HepG2 (cell line): ENCODE measurements at regions not wholly inside any gene's neighbourhood (a gene's known extent, or its start where the extent isn't known, plus 50 kb on each side); places are given as distances from the start of the nearest gene placed in this dataset.

Experiments used
- ATAC-seq: fragments of 200-7000 bp; cut with Tn5 transposase; 3 replicates; pipeline ENCODE4 v1.9.1; 2020; ENCODE audit warnings: mild to moderate bottlenecking, moderate library complexity
- BruUV-seq: library from RNA; stranded (reverse); fragments of 400-500 nt; replicated peaks from 2 replicates; lab custom pipeline; 2021; lab: Mats Ljungman, UMichigan
- CTCF ChIA-PET: fragments of 300-600 bp; formaldehyde crosslinking; extraction: SDS; loops from one replicate; lab custom pipeline; 2021; ENCODE audit warnings: low total read pairs, inconsistent platforms, low intra/inter-chr PET ratio; lab: Yijun Ruan, JAX
- POLR2A ChIA-PET: fragments of 350-600 bp; sonication (Branson Sonifier 250); formaldehyde crosslinking; loops from one replicate; lab custom pipeline; 2020; ENCODE audit warnings: antibody characterized with exemption, inconsistent platforms; lab: Yijun Ruan, JAX
- DNase-seq: peaks from one replicate; pipeline ENCODE4 v3.0.0-alpha.2; 2015; ENCODE audit warnings: low spot score
- FAIRE-seq: peaks from 3 replicates; lab custom pipeline; 2011; peaks lifted over from hg19 to GRCh38; lab: Jason Lieb, UNC
- H2AFZ ChIP-seq: one replicate; pipeline ENCODE4 v1.6.1; 2011; ENCODE audit warnings: low read length, inconsistent platforms
- H3K27ac ChIP-seq: fragments of 300-600 bp; 3 replicates; pipeline ENCODE4 v1.8.0; 2011; ENCODE audit warnings: mixed run types, mild to moderate bottlenecking, mixed read lengths, low read length, inconsistent platforms; ENCODE audit not compliant: insufficient read depth; ENCODE audit errors: extremely low read length
- H3K27me3 ChIP-seq, 2 experiments: fragments of 200-600 bp in 1 of 2; 2 replicates in 1 of 2; 3 replicates in 1 of 2; pipeline versions ENCODE4 v1.6.0 to v1.8.0; 2011; ENCODE audit warnings: low read length in 2 of 2, mild to moderate bottlenecking in 2 of 2, moderate library complexity in 2 of 2, inconsistent platforms in 1 of 2; ENCODE audit not compliant: insufficient read depth in 2 of 2, control insufficient read depth in 1 of 2
- H3K36me3 ChIP-seq, 2 experiments: fragments of 200-600 bp in 1 of 2; replicated peaks in 1 of 2; 2 replicates in 1 of 2; 3 replicates in 1 of 2; pipeline versions ENCODE4 v1.5.1 to v1.8.0; 2011; ENCODE audit warnings: low read length in 2 of 2, inconsistent platforms in 1 of 2; ENCODE audit not compliant: insufficient read depth in 2 of 2, control insufficient read depth in 1 of 2
- H3K4me1 ChIP-seq: 2 replicates; pipeline ENCODE4 v1.5.1; 2012; ENCODE audit warnings: low read length, inconsistent platforms; ENCODE audit not compliant: insufficient read depth
- H3K4me2 ChIP-seq: 2 replicates; pipeline ENCODE4 v1.6.0; 2011; ENCODE audit warnings: low read depth, low read length, inconsistent platforms
- H3K4me3 ChIP-seq, 3 experiments: fragments of 200-600 bp in 1 of 3; sonication (generic), shearing (Covaris generic) in 1 of 3; replicated peaks in 1 of 3; 2 replicates each; pipeline ENCODE4 v1.5.1; 2011 to 2016; ENCODE audit warnings: low read length in 3 of 3, inconsistent platforms in 2 of 3, low read depth in 2 of 3, mild to moderate bottlenecking in 2 of 3, control low read depth in 1 of 3, mixed read lengths in 1 of 3; ENCODE audit not compliant: insufficient read depth in 1 of 3
- H3K79me2 ChIP-seq: one replicate; pipeline ENCODE4 v1.6.1; 2011; ENCODE audit warnings: low read length, inconsistent platforms; ENCODE audit not compliant: insufficient read depth
- H3K9ac ChIP-seq: 2 replicates; pipeline ENCODE4 v1.6.0; 2011; ENCODE audit warnings: mild to moderate bottlenecking, low read depth, low read length, inconsistent platforms; ENCODE audit not compliant: insufficient read depth
- H3K9me3 ChIP-seq: 2 replicates; pipeline ENCODE4 v1.5.1; 2012; ENCODE audit warnings: mild to moderate bottlenecking, low read length
- H4K20me1 ChIP-seq: 2 replicates; pipeline ENCODE4 v1.6.0; 2011; ENCODE audit warnings: inconsistent platforms, mild to moderate bottlenecking, low read length, moderate library complexity; ENCODE audit not compliant: insufficient read depth
- CTCF ChIP-seq: sonication (generic); formaldehyde crosslinking; IDR thresholded peaks from 2 replicates; pipeline ENCODE4 v1.5.0; 2020; ENCODE audit warnings: mild to moderate bottlenecking, missing genetic modification reagents, moderate library complexity
- JARID2 ChIP-seq: sonication (generic); formaldehyde crosslinking; IDR thresholded peaks from 2 replicates; pipeline ENCODE4 v1.8.1; 2023; ENCODE audit warnings: missing genetic modification reagents, inconsistent platforms; ENCODE audit not compliant: insufficient replicate concordance
- MAFK ChIP-seq, 2 experiments: IDR thresholded peaks in 1 of 2; conservative IDR thresholded peaks in 1 of 2; 2 replicates each; pipeline ENCODE4 v1.6.1; 2011; ENCODE audit warnings: improper control_type of control experiment in 2 of 2, low read length in 2 of 2
- SOX13 ChIP-seq, 3 experiments: fragments of 450-650 bp in 1 of 3; sonication (generic) in 1 of 3; formaldehyde crosslinking in 1 of 3; IDR thresholded peaks in 2 of 3; conservative IDR thresholded peaks in 1 of 3; 2 replicates each; pipeline versions ENCODE4 v1.5.0 to v1.6.1; 2016 to 2020; ENCODE audit warnings: antibody characterized with exemption in 1 of 3, mild to moderate bottlenecking in 1 of 3, missing compliant biosample characterization in 1 of 3, missing genetic modification reagents in 1 of 3, moderate library complexity in 1 of 3
- WGBS: methylation state at CpG from one replicate; pipeline ENCODE4 v1.1.6; 2017; ENCODE audit warnings: low lambda C conversion rate; 5-methylcytosine and 5-hydroxymethylcytosine counted together
- in situ Hi-C: cut with HindIII; loops from 2 replicates; pipeline ENCODE4 v1.10.0; 2017; ENCODE audit warnings: low pct_unique_long_range_greater_than_20kb; ENCODE audit not compliant: extremely low pct_ligation_motif_present
- intact Hi-C: fragments of 100-400 bp; cut with micrococcal nuclease; formaldehyde crosslinking; loops from one replicate; pipeline ENCODE4 v1.10.0; 2022; ENCODE audit not compliant: unreplicated experiment

DNA sequence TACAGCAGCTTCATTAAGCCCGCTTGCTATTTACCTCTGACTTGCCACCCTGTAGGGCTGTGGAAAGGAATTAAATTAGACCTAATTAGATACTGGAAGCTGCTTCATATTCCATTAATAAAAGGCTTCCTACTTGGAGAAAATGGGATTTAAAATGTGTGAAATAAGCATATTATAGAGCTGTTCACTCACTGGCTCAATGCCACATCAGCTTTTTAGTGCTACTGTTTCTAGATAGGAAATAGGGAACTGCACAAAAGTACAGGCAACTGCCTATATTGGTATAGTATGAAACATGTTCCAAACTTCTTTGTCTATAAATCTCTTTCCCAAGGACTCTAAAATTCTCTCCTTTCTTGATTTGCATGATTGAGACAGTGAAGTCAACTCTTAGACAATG lies 407.9 kb upstream of the AADAT start:
- Histone ChIP-seq H3K79me2 (no peaks in the 10 kb centered on the region), H3K27me3 (no peaks in the 10 kb centered on the region; a peak in 1 of 5 replicates), H2AFZ (peak overlapping the region; percentile 81), H3K4me1 (no peaks in the 10 kb centered on the region), H3K9ac (no peak overlapping the region), H3K9me3 (no peaks in the 10 kb centered on the region), H3K27ac (no peak overlapping the region), H3K4me3 (no peak overlapping the region; a peak in 2 of 6 replicates), H3K4me2 (peak overlapping the region; percentile 71), H3K36me3 (no peaks in the 10 kb centered on the region), H4K20me1 (no peaks in the 10 kb centered on the region)
- ATAC-seq (no peak), DNase-seq (no peak), FAIRE-seq (no peak)
- in situ Hi-C loops (no loop called here), intact Hi-C loops (no loop called here)
- no TSS peak for BruUV-seq
- ChIA-PET CTCF (no interaction called here), POLR2A (no interaction called here)
- TF ChIP-seq JARID2 (CRISPR knock-in tag) (no peak), MAFK (conservative IDR thresholded peaks at IDR 0.05 in 1 of 2, IDR thresholded peaks at IDR 0.05 in 1 of 2; ENCODE audit: low read length in 2 of 2) (peak in 1 of 2 experiments; percentile 18; a peak in 2 of 4 replicates)
- WGBS: 0% methylated on average over 1 of the region's 1 CpG

DNA sequence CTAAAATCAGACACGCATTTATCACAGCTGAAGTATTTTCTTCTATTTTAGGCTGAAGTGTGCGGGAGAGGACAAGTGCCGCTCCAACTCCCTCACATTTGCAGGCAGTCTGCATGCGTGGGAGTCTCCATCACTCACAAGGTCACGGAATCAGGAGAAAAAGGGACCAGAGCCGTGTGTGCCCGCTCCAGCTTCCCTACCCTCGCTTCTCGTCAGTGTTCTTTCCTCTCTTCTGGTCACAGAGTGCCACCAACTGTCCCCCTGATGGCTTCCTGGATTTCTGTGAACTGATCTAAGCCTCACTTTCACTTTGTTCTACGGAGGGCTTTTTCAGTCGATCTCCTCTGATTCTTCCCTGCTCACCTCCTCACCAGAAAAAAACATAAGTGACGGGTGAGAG lies 407.4 kb upstream of the AADAT start:
- no peak overlapping the region for H3K9ac ChIP-seq
- peaks cover 3% of the 10 kb centered on the region; the same call in 1 of the 2 replicates for H3K9me3 ChIP-seq
- POLR2A ChIA-PET: no interaction called here
- FAIRE-seq (no peak), DNase-seq (no peak), ATAC-seq (peak; percentile 83)
- no peaks in the 10 kb centered on the region for H4K20me1 ChIP-seq
- no TSS peak for BruUV-seq
- peak overlapping the region; percentile 71 for H3K4me2 ChIP-seq
- CTCF ChIA-PET: no interaction called here
- peak overlapping the region in 2 of 3 experiments; percentile 26 to 40; a peak in 5 of 6 replicates for H3K4me3 ChIP-seq
- H3K36me3 ChIP-seq: no peaks in the 10 kb centered on the region
- H2AFZ ChIP-seq: peak overlapping the region; percentile 42
- no peaks in the 10 kb centered on the region for H3K4me1 ChIP-seq
- WGBS: 8% methylated on average over 12 of the region's 12 CpGs
- intact Hi-C loops: no loop called here
- in situ Hi-C loops: no loop called here
- no peaks in the 10 kb centered on the region for H3K79me2 ChIP-seq
- no peaks in the 10 kb centered on the region; a peak in 1 of 5 replicates for H3K27me3 ChIP-seq
- TF ChIP-seq SOX13 (IDR thresholded peaks at IDR 0.05): no peak
- TF ChIP-seq SOX13 (CRISPR knock-in tag; conservative IDR thresholded peaks at IDR 0.05 in 1 of 2, IDR thresholded peaks at IDR 0.05 in 1 of 2): no peak
- peak; percentile 33 for TF ChIP-seq CTCF (CRISPR knock-in tag)
- H3K27ac ChIP-seq: no peak overlapping the region
